ENCODE measurements at regions not wholly inside any gene's neighbourhood (a gene's known extent, or its start where the extent isn't known, plus 50 kb on each side); places are given as distances from the start of the nearest gene placed in this dataset.
"Not testable (repeated sequence)": the region's sequence is repeated elsewhere in the genome, so short reads cannot be mapped to it uniquely, and the experiment has no call there.

DNA sequence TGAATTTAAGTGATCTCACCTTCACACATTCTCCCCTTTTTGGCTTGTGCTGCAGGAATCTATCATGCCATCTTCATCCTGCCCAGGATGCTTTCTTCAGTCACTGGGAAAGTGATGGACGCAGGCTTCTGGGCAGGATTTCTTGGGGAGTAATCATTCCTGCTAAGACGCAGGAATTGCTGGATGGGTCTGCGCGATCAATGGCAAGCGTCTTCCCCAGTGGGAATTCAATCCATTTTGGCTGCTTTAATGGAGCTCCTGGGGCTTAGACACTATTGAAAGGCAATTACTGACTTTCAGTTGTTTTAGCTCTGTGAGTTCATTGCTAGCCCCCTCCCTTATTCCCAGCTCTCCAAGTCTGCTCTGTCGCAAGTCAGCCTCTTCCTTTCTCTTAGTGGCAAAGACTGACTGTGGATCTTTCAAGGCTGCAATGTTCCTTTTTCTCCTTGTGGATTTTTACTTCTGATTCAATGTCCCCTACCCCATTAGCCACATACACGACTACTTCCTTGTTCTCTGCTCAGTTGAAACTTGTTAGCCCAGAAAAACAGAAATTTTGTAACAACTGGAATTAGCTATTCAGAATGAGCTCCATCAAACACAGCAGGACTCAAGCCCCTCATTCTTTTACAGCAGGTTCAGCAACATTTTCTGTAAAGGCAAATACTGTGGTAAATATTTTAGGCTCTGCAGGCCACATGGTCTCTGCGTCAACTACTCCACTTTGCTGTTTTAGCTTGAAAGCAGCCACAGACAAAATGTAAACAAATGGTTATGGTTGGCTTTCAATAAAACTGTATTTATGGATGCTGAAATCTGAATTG lies 154.9 kb downstream of the ASB9 start:
- no peak for DNase-seq

DNA sequence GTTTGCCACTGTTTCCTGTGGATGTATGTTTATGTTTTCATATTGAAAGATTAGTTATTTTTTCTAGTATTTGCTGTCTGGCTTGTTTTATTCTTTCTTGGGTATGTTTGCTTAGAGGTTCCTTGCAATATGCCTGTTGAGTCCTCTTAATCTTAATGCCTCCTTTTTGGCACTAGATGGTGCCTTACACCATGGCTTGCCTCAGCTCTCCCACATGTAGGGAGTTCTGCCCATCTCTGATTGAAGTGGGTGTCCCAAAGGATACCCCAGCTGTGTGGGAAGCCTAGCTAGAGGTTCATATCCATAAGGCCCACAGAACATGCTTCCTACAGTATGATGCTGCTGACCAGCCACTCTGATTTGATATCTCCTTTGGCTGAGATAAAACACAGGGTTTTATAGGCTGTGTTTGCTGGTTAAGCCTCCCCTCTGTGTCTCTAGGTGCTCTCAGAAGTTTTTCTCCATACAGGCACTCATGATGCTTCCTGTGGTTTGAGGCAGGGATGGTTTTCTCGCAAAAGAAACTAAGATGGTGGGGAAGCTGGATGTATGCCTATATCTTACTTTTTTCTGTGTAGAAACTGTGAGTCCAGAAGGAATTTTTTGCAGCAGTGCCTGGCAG lies 162.4 kb downstream of the ASB9 start:
- DNase-seq, result no peak

DNA sequence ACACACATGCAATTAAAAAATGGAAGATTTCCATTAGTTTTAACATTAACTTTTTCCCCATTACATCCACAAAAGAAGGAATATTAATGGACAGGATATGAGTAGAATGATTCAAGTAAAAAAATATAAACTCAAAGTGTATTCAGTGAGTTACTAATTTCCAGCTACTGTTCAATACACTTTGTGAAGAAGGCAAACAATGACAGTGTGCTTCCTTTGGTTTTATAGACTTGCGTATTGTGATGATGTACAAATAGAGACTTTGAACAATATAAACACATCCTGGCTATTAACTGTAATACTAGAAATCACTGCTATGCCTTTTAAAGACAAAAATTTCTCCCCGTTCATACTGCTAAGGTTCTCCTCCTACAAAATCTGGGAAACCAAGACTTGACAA lies 171.4 kb downstream of the ASB9 start:
- no peak for DNase-seq

DNA sequence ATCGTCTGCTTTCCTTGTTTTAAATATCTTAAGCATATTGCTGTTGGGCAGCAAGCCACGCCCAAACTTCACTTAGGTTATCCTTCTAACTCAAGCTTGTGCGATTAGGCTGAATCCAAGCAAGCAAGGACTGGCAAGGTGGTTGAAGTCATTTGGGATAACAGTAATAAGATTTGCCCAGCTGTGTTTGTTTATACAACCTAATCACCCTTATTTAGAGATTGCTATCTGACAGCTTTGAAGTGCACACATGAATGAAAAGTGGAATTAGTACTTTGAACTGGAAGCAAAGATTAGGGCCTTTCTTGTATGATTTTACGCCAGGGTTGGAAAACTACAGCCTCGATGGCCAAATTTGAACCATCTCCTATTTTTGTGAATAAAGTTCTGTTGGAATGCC lies 182.1 kb downstream of the ASB9 start:
- no peak for DNase-seq

DNA sequence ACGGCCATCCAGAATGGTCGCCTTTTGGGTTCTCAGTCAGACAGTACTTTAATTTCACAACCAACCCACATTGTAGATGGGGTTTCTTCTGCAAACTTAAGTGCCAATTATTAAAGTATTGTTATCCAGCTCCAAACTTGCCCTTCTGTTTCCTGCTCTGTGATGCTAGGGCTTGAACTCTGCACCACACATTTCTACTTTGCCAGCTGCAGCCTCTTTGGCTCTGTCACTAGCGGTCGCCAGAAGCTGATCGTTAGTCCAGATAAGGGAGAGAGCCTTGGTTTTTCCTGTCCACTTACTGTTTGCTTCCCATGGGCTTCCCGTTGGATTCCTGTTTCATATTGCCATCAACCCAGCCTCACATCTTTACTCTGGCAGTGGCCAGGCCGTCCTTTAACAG lies 196.6 kb downstream of the ASB9 start:
- DNase-seq, result no peak

DNA sequence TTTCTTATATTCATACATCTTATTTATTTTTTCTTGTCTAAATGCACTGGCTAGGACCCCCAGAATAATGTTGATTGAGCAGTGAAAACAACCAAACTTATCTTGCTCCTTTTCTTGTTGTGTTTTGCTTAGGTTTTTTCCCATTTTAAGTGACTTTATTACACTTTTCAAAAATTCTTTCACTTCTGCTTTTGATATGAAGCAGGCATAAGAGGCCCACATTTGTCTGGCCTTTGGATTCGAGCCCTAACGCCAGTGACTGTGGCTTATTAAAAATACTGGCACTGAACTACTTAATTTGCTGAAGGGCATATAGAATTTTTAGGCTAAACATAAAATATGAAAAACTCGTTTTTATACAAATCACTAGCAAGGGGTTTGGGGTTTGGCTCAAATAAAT lies 197.0 kb downstream of the ASB9 start:
- DNase-seq, result no peak

DNA sequence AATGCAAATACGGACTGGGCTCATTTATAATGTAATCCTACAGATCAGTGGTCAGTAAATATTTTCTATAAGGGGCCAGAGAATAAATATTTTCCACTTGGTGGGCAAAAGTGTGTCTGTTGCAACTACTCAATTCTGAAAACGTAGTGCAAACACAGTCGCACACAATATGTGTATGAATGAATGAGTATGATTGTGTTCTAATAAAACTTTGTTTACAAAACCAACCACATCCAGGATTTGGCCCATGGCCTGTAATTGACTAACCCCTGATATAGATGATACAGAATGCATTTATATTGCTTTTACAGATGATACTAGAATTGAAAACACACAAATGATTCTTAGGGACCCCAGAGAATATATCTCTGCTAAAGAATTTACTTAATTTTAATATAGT lies 197.6 kb downstream of the ASB9 start:
- no peak for DNase-seq

DNA sequence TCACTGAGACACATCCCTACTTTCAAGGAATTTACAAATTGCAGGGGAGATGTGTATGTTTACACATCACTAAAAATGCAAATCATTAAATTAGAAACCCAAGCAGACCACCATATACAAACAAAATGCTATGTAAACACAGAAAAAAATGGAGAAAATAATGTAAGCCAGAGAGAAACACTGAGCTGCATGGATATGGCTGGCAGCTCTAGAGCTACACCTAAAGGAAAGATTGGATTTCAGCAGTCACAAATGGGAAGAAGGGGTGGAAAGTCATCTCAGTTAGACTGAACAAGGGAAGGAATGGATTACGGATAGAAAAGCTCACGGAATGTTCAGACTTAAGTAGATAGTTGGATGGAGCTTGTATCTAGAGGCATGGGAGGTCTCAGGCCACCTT lies 186.3 kb downstream of the MOSPD2 start:
- no peak for DNase-seq

DNA sequence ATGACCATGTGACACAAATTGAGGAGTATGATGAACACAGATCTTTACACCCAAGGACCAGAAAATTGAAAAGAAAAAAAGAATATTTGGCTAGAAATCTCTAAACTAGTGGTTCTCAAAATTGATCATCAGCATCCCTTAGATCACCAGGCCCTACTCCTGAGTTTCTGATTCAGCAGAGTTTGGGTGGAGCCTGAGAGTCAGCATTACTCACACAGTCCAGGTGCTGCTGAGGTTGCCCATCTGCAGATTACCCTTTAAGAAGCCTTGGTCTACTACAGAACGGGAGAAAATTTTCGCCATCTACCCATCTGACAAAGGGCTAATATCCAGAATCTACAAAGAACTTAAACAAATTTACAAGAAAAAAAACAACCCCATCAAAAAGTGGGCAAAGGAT lies 182.8 kb downstream of the MOSPD2 start:
- DNase-seq, result no peak

DNA sequence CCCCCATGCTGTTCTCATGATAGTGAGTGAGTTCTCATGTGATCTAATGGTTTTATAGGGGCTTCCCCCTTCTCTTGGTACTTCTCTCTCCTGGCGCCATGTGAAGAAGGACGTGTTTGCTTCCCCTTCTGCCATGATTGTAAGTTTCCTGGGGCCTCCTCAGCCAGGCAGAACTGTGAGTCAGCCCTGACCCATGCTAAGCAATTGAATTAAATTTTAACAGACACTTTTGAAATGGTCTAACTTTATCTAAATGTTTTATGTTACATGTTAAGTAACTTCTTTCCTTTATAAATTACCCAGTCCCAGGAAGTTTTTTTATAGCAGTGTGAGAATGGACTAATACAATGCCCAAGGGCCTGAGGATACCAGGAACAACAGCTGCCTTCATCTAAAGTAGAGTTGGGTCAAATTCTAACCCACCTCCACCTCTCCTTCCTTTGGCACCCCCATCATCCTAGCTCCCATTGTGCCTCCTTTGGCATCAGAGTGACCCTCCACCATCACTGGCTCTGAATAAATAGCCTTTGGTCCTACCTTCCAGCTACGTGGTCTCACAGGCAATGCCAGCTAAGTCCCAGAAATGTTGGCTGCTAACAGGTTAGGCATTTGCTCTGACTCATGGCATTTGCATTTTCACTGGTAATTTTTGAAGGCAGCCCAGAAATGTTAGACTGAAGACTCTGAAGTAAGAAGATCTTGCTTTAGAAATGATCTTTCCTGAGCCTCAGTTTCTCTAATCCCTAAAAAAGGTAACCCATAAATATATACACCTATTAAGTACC lies 182.1 kb downstream of the MOSPD2 start:
- DNase-seq, result no peak

DNA sequence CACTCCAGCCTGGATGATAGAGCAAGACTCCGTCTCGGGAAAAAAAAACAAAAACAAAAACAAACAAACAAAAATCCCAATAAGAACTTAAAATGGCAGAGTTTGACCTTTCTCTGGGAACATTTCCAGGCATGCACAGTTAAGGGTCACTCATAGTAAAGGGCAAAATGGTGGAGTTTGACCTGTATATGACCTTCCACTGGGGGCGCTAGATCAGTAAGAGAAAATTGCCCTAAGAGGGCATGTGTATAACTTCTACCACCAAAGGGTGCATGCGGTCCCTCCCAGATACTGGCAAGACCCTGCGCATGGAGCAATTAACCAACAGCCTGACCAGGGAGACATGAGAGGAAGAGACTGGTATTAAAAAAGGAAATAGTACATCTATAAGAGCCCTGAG lies 177.2 kb downstream of the MOSPD2 start:
- DNase-seq, result no peak

DNA sequence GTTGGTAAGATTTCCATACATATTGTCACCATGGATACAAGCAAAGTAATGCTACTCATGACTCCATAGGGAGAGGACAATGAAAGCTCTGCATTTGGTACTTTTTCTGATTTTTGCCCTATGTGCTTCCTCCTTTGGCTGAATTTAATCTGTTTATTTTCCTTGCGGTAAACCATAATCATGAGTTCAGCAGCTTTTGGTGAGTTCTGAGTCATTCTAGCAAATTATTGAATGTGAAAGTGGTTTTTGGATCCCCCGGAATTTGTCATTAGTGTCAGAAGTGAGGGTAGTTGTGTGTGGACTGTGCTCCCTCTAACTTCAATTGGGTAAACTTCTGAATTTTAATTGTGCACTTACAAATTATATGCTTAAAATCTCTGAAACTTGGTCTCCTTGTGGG lies 170.3 kb downstream of the MOSPD2 start:
- DNase-seq, result no peak

DNA sequence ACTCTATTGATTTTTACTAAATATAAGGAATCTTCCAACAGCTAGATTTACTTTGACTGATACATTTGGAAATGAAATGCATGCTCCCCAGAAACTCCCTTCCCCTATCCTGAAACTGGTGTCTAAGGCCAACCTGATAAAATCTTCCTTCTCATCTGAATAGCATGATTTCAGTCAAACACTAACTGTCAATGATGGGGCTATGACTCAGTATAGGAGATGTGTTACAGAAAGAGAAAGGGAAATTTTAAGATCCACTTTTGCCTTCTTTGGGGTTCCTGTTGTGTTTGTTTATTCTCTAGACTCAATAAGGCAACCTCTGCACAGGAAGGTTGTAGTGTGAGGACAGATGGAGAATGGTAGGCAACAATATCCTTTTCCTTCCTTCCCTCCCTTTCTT lies 160.7 kb downstream of the MOSPD2 start:
- DNase-seq, result no peak

DNA sequence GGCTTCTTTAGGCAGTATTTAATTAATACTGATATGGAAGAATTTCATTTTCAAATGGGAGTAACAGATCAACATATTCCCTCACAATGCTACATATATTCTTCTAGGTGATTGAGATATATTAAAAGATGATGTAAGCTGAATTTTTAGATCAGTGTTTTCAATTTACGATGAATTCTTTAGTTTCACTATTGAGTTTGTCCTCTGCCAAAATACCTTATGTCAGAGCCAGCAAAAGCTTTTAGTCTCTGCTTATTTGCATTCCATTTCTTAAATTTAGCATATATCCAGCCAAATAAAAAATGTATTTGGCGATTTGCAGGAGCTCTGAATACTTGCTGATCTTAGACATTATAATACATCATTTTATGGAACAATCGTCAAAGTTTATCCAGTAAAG lies 144.3 kb downstream of the MOSPD2 start:
- DNase-seq, result no peak

DNA sequence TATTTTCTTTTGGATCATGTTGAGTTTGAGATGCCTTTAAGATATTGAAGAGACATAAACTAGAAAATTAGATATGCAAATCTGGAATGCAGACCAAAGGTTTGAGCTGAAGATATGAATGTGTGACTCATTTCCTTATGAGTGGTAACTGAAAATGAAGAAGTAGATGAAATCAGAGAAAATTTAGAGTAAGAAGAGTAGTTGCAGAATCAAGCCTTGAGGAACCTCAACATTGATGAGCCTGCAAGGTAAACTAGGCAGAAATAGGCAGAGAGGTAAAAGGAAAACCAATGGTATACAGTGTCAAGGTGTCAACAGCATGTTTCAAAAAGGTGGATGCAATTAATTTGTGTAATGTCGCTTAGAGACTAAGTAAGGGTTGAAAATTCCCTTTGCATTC lies 142.8 kb downstream of the MOSPD2 start:
- DNase-seq, result no peak

DNA sequence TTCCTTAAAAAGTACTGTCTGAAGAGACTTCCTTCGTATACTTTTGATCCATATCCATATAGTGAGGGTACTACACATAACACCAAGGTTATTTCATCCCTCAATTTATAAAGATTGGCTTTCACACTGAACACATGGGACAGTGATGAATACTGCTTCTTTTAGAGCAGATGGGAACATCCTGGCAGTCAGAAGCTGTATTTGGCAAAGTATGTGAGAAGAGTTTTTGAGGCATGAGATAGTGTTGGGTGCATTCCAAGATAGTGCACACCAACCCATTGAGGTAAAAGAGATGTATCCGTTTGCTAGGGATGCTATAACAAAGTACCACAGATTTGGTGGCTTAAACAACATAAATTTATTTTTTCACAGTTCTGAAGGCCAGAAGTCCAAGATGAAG lies 141.1 kb downstream of the MOSPD2 start:
- no peak for DNase-seq

DNA sequence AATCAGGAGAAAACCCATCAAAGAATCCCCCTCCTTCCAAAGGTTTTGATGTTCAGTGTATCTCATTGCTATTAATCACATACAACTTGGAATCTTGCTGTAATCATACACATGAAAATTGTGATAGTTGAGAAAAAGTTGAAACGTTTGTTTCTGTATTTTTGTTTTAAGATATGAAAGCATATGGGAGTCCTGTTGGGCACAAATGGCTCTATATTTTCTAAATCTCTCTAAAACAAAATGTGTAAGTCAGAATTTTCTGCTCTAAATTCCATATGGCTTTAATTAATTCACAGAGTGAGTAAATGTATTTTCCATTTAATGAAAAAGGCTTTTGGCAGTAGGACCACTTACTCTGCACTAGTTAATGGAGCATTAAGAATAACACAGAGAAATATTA lies 140.2 kb downstream of the MOSPD2 start:
- no peak for DNase-seq

DNA sequence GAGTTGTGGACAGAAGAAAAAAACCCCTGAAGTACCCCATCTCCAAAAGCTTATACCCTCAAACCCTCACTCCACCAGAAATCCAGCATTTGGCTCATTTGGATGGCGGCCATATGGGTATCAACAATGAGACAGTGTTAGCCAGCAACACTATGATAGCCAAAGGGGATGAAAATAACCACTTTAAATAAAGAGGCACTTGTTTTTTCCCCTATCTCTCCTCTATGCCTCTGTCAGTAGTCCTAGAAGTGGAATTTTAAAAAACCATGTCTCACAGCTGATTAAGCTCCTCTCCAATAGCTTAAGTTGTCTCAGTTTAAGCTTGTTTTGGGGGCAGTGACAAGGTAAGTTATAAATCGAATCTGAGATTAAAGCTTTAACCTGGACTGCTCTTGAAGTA lies 124.0 kb downstream of the MOSPD2 start:
- DNase-seq, result no peak

DNA sequence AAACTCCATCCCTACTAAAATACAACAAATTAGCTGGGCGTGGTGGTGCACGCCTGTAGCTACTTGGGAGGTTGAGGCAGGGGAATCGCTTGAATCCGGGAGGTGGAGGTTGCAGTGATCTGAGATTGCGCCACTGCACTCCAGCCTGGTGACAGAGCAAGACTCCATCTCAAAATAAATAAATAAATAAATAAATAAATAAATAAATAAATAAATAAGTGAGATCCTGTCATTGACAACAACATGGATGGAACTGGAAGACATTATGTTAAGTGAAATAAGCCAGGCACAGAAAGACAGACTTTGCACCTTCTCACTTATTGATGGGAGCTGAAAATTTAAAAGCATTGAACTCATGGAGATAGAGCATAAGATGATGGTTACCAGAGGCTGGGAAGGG lies 111.2 kb downstream of the MOSPD2 start:
- DNase-seq, result not testable (repeated sequence)

All from amniotic stem cell (primary cell).